ENCODE measurements at regions not wholly inside any gene's neighbourhood (a gene's known extent, or its start where the extent isn't known, plus 50 kb on each side); places are given as distances from the start of the nearest gene placed in this dataset.

DNA sequence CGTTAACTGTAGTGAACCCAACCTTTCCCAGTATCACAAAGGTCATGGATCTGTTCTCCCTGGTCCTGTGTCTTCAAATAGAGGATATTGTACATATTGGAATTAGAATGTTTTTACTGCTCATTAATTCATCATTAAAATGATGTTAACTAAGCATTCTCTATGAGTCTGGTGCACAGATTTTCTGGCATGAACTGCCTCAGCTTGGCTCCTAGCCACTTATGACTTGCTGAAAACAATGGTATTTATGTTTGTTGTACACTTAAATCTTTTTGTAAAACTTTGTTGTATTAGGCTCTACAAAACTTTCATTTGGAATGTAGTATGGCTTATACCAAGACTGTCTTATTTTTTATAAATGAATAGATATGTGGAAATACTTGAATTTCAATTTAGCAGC, 329.4 kb downstream of the TFEC start:
- DNase-seq (ENCODE audit: low read depth in 1 of 2, low spot score in 2 of 2) (no peak), FAIRE-seq (no peak)
- Histone ChIP-seq H2BK120ac (replicated peaks; ENCODE audit: low read depth, low read length) (no peak overlapping the region), H2BK15ac (ENCODE audit: low read length) (no peak overlapping the region), H3K56ac (replicated peaks; ENCODE audit: insufficient read length, low read depth, low read length) (no peak overlapping the region), H4K20me1 (replicated peaks in 1 of 2; ENCODE audit: control insufficient read depth in 1 of 2, insufficient read depth in 2 of 2, low read length in 2 of 2) (no peaks in the 10 kb centered on the region), H3K79me1 (ENCODE audit: low read depth, low read length) (no peaks in the 10 kb centered on the region), H2AFZ (ENCODE audit: low read length) (no peak overlapping the region), H3K23me2 (ENCODE audit: low read depth, low read length) (no peaks in the 10 kb centered on the region), H2AK5ac (ENCODE audit: low read depth, low read length) (no peak overlapping the region), H3K14ac (ENCODE audit: insufficient read length) (no peak overlapping the region), H3K9me3 (ENCODE audit: insufficient read depth in 2 of 2, low read depth in 1 of 2, low read length in 1 of 2) (no peaks in the 10 kb centered on the region), H3K9ac (replicated peaks in 1 of 4; ENCODE audit: extremely low read depth in 1 of 4, low read depth in 3 of 4, low read length in 3 of 4) (no peak overlapping the region), H3K27me3 (replicated peaks in 1 of 4; ENCODE audit: control insufficient read depth in 3 of 4, extremely low read depth in 1 of 4, insufficient read depth in 3 of 4, low read length in 3 of 4) (no peaks in the 10 kb centered on the region), H2BK5ac (ENCODE audit: low read depth, low read length) (no peak overlapping the region), H3K27ac (ENCODE audit: low read depth, low read length) (no peak overlapping the region), H3K36me3 (ENCODE audit: control insufficient read depth in 2 of 4, insufficient read depth in 4 of 4, low read length in 3 of 4) (no peaks in the 10 kb centered on the region), H3K79me2 (ENCODE audit: control insufficient read depth in 1 of 2, insufficient read depth in 2 of 2, low read length in 2 of 2) (no peaks in the 10 kb centered on the region), H3K18ac (ENCODE audit: extremely low read depth, low read length) (no peak overlapping the region), H4K8ac (ENCODE audit: extremely low read depth, insufficient read depth, low read length) (no peak overlapping the region), H3K4me3 (ENCODE audit: extremely low read depth in 1 of 4, insufficient read depth in 2 of 4, low read depth in 3 of 4, low read length in 4 of 4) (no peak overlapping the region), H3K23ac (ENCODE audit: insufficient read length) (no peak overlapping the region), H4K91ac (replicated peaks; ENCODE audit: insufficient read length, low read length) (no peak overlapping the region), H3K4me2 (ENCODE audit: insufficient read depth in 1 of 2, low read depth in 2 of 2, low read length in 2 of 2) (no peak overlapping the region), H4K5ac (ENCODE audit: insufficient read length, low read depth, low read length) (no peak overlapping the region), H3K4ac (replicated peaks; ENCODE audit: insufficient read length, low read depth, low read length) (no peak overlapping the region), H3K4me1 (replicated peaks in 1 of 4; ENCODE audit: control insufficient read depth in 3 of 4, insufficient read depth in 4 of 4, low read length in 3 of 4) (no peaks in the 10 kb centered on the region), H2BK20ac (ENCODE audit: low read length) (no peak overlapping the region), H2BK12ac (ENCODE audit: low read depth, low read length) (no peak overlapping the region)
- ChIA-PET POLR2A (ENCODE audit: partially characterized antibody) (no interaction called here), CTCF (ENCODE audit: partially characterized antibody) (interaction anchor here (0.7 kb wide), 1 partner anchor 22 kb away, joined by 3 read pairs; no protein-coding TSS in a partner anchor)
- WGBS, 2 experiments (ENCODE audit: extremely low coverage in 1 of 2, insufficient coverage in 1 of 2, insufficient read length in 1 of 2, insufficient replicate concordance in 2 of 2, low coverage in 1 of 2, low lambda C conversion rate in 2 of 2, missing lambda C conversion rate in 1 of 2) = 95% methylated on average over 1 of the region's 1 CpG; no CpG with 5 or more reads in 1 of the 2 experiments
- TF ChIP-seq BACH1 (IDR thresholded peaks at IDR 0.05; ENCODE audit: low read length) (no peak), TAF1 (IDR thresholded peaks at IDR 0.05; ENCODE audit: low read depth, low read length) (no peak), ASH2L (IDR thresholded peaks at IDR 0.05; ENCODE audit: low read length) (no peak), RAD21 (IDR thresholded peaks at IDR 0.05 in 1 of 2, conservative IDR thresholded peaks at IDR 0.05 in 1 of 2; ENCODE audit: low read depth in 2 of 2, low read length in 2 of 2) (no peak), BCL11A (IDR thresholded peaks at IDR 0.05; ENCODE audit: low read depth in 2 of 2, low read length in 2 of 2) (no peak), CBX5 (IDR thresholded peaks at IDR 0.05; ENCODE audit: low read depth, low read length) (no peak), EZH2 (IDR thresholded peaks at IDR 0.05; ENCODE audit: low read depth, low read length, severe bottlenecking) (no peak), JUND (IDR thresholded peaks at IDR 0.05; ENCODE audit: low read length) (no peak), GABPA (IDR thresholded peaks at IDR 0.05; ENCODE audit: borderline replicate concordance, insufficient read depth, low read length) (no peak), ZNF274 (IDR thresholded peaks at IDR 0.05; ENCODE audit: borderline replicate concordance, extremely low read depth, low read length) (no peak), GTF2F1 (IDR thresholded peaks at IDR 0.05; ENCODE audit: borderline replicate concordance, low read depth, low read length) (no peak), SRF (IDR thresholded peaks at IDR 0.05; ENCODE audit: low read depth, low read length) (no peak)
- TF ChIP-seq, protein P1, sequence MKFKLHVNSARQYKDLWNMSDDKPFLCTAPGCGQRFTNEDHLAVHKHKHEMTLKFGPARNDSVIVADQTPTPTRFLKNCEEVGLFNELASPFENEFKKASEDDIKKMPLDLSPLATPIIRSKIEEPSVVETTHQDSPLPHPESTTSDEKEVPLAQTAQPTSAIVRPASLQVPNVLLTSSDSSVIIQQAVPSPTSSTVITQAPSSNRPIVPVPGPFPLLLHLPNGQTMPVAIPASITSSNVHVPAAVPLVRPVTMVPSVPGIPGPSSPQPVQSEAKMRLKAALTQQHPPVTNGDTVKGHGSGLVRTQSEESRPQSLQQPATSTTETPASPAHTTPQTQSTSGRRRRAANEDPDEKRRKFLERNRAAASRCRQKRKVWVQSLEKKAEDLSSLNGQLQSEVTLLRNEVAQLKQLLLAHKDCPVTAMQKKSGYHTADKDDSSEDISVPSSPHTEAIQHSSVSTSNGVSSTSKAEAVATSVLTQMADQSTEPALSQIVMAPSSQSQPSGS (IDR thresholded peaks at IDR 0.05; ENCODE audit: low read length) = no peak
